ENCODE measurements at regions not wholly inside any gene's neighbourhood (a gene's known extent, or its start where the extent isn't known, plus 50 kb on each side); places are given as distances from the start of the nearest gene placed in this dataset.

DNA sequence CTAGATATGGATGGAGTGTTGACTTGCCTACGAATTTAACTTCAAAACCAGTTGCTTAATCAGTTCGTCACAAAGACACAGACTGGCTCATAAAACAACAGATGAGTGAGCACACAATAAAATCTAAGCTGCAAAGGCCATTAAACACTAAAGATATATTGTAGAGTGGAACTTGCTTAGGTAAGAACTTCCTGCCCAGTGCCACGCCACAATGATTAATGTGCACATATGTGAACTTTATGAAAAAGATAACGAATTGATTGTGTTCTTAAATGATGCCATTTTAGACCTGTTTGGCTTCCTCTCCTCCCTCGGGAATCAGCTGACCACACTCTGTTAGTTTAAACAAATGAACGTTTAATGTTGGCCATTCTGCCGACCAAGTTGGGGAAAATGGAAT lies 2031.3 kb upstream of the CELF4 start:
- Histone ChIP-seq H3K27ac (ENCODE audit: control insufficient read depth, insufficient read depth) (no peak overlapping the region), H2AFZ (ENCODE audit: control insufficient read depth, low read depth, low read length) (no peak overlapping the region), H3K79me2 (ENCODE audit: control insufficient read depth, insufficient read depth, low read length) (no peaks in the 10 kb centered on the region), H4K20me1 (ENCODE audit: control insufficient read depth, insufficient read depth) (no peaks in the 10 kb centered on the region), H3K9ac (ENCODE audit: control insufficient read depth, insufficient read depth, low read length) (no peak overlapping the region), H3K4me3 (no peak overlapping the region), H3K36me3 (ENCODE audit: control insufficient read depth in 2 of 2, insufficient read depth in 2 of 2, low read length in 1 of 2) (no peaks in the 10 kb centered on the region), H3K4me2 (ENCODE audit: control insufficient read depth, insufficient read depth) (no peak overlapping the region), H3K4me1 (ENCODE audit: control insufficient read depth, insufficient read depth, low read length) (no peaks in the 10 kb centered on the region), H3K9me3 (replicated peaks; ENCODE audit: control insufficient read depth, insufficient read depth, low read length) (no peaks in the 10 kb centered on the region), H3K27me3 (replicated peaks in 1 of 2; ENCODE audit: control insufficient read depth in 2 of 2, insufficient read depth in 2 of 2, low read length in 1 of 2) (no peaks in the 10 kb centered on the region)
- intact Hi-C loops (cut with micrococcal nuclease; ENCODE audit: unreplicated experiment) (loop anchor here (10.0 kb wide), 1 partner anchor 558 kb away; no protein-coding TSS in a partner anchor), in situ Hi-C loops (cut with MboI) (no loop called here)
- DNase-seq (ENCODE audit: low read depth, low spot score) (no peak), FAIRE-seq (no peak), ATAC-seq (no peak)
- WGBS (ENCODE audit: insufficient coverage, insufficient replicate concordance, low lambda C conversion rate, missing lambda C conversion rate) = 1% methylated on average over 7 of the region's 7 CpGs
- POLR2A ChIA-PET = no interaction called here
- SMC1A ChIA-PET (ENCODE audit: uncharacterized antibody, unreplicated experiment) = interaction anchor here (1.5 kb wide), 1 partner anchor 9 kb away, joined by 3 read pairs; no protein-coding TSS in a partner anchor
- TF ChIP-seq TAF1 (IDR thresholded peaks at IDR 0.05; ENCODE audit: borderline replicate concordance, low read depth, low read length) = no peak
- no peak for TF ChIP-seq ELK1 (IDR thresholded peaks at IDR 0.05; ENCODE audit: low read depth, low read length)
- TF ChIP-seq, protein P1, sequence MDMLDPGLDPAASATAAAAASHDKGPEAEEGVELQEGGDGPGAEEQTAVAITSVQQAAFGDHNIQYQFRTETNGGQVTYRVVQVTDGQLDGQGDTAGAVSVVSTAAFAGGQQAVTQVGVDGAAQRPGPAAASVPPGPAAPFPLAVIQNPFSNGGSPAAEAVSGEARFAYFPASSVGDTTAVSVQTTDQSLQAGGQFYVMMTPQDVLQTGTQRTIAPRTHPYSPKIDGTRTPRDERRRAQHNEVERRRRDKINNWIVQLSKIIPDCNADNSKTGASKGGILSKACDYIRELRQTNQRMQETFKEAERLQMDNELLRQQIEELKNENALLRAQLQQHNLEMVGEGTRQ (IDR thresholded peaks at IDR 0.05; ENCODE audit: borderline replicate concordance, low read depth, low read length) = no peak
- TF ChIP-seq, protein P2, sequence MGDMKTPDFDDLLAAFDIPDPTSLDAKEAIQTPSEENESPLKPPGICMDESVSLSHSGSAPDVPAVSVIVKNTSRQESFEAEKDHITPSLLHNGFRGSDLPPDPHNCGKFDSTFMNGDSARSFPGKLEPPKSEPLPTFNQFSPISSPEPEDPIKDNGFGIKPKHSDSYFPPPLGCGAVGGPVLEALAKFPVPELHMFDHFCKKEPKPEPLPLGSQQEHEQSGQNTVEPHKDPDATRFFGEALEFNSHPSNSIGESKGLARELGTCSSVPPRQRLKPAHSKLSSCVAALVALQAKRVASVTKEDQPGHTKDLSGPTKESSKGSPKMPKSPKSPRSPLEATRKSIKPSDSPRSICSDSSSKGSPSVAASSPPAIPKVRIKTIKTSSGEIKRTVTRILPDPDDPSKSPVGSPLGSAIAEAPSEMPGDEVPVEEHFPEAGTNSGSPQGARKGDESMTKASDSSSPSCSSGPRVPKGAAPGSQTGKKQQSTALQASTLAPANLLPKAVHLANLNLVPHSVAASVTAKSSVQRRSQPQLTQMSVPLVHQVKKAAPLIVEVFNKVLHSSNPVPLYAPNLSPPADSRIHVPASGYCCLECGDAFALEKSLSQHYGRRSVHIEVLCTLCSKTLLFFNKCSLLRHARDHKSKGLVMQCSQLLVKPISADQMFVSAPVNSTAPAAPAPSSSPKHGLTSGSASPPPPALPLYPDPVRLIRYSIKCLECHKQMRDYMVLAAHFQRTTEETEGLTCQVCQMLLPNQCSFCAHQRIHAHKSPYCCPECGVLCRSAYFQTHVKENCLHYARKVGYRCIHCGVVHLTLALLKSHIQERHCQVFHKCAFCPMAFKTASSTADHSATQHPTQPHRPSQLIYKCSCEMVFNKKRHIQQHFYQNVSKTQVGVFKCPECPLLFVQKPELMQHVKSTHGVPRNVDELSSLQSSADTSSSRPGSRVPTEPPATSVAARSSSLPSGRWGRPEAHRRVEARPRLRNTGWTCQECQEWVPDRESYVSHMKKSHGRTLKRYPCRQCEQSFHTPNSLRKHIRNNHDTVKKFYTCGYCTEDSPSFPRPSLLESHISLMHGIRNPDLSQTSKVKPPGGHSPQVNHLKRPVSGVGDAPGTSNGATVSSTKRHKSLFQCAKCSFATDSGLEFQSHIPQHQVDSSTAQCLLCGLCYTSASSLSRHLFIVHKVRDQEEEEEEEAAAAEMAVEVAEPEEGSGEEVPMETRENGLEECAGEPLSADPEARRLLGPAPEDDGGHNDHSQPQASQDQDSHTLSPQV (IDR thresholded peaks at IDR 0.05) = no peak
- TF ChIP-seq ZZZ3 (IDR thresholded peaks at IDR 0.05; ENCODE audit: control insufficient read depth, insufficient read length, low read depth) = no peak
- TF ChIP-seq, protein P3, sequence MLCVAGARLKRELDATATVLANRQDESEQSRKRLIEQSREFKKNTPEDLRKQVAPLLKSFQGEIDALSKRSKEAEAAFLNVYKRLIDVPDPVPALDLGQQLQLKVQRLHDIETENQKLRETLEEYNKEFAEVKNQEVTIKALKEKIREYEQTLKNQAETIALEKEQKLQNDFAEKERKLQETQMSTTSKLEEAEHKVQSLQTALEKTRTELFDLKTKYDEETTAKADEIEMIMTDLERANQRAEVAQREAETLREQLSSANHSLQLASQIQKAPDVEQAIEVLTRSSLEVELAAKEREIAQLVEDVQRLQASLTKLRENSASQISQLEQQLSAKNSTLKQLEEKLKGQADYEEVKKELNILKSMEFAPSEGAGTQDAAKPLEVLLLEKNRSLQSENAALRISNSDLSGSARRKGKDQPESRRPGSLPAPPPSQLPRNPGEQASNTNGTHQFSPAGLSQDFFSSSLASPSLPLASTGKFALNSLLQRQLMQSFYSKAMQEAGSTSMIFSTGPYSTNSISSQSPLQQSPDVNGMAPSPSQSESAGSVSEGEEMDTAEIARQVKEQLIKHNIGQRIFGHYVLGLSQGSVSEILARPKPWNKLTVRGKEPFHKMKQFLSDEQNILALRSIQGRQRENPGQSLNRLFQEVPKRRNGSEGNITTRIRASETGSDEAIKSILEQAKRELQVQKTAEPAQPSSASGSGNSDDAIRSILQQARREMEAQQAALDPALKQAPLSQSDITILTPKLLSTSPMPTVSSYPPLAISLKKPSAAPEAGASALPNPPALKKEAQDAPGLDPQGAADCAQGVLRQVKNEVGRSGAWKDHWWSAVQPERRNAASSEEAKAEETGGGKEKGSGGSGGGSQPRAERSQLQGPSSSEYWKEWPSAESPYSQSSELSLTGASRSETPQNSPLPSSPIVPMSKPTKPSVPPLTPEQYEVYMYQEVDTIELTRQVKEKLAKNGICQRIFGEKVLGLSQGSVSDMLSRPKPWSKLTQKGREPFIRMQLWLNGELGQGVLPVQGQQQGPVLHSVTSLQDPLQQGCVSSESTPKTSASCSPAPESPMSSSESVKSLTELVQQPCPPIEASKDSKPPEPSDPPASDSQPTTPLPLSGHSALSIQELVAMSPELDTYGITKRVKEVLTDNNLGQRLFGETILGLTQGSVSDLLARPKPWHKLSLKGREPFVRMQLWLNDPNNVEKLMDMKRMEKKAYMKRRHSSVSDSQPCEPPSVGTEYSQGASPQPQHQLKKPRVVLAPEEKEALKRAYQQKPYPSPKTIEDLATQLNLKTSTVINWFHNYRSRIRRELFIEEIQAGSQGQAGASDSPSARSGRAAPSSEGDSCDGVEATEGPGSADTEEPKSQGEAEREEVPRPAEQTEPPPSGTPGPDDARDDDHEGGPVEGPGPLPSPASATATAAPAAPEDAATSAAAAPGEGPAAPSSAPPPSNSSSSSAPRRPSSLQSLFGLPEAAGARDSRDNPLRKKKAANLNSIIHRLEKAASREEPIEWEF (IDR thresholded peaks at IDR 0.05; ENCODE audit: insufficient replicate concordance, low read depth, low read length) = no peak
- TF ChIP-seq YY1 (IDR thresholded peaks at IDR 0.05; ENCODE audit: low read depth, low read length) = no peak
- TF ChIP-seq ATF3 (IDR thresholded peaks at IDR 0.05; ENCODE audit: borderline replicate concordance, extremely low read depth, low read depth, low read length) = no peak
- RAD21 ChIA-PET (ENCODE audit: unreplicated experiment) = no interaction called here
- BruUV-seq (replicated peaks) = no TSS peak
- CTCF ChIA-PET = no interaction called here

All from GM12878 (cell line).